CD4-positive, alpha-beta T cell treated with Interleukin-2 at 100 ng/mL for 4 hours (primary cell): ENCODE measurements at regions not wholly inside any gene's neighbourhood (a gene's known extent, or its start where the extent isn't known, plus 50 kb on each side); places are given as distances from the start of the nearest gene placed in this dataset.
A peak's percentile ranks its signal among the peaks of the same experiment; 100 is the strongest.
"Not testable (repeated sequence)": the region's sequence is repeated elsewhere in the genome, so short reads cannot be mapped to it uniquely, and the experiment has no call there.

Source experiments
- DNase-seq: peaks from one replicate; pipeline ENCODE4 v3.0.0-alpha.2; 2020; ENCODE audit warnings: low spot score

DNA sequence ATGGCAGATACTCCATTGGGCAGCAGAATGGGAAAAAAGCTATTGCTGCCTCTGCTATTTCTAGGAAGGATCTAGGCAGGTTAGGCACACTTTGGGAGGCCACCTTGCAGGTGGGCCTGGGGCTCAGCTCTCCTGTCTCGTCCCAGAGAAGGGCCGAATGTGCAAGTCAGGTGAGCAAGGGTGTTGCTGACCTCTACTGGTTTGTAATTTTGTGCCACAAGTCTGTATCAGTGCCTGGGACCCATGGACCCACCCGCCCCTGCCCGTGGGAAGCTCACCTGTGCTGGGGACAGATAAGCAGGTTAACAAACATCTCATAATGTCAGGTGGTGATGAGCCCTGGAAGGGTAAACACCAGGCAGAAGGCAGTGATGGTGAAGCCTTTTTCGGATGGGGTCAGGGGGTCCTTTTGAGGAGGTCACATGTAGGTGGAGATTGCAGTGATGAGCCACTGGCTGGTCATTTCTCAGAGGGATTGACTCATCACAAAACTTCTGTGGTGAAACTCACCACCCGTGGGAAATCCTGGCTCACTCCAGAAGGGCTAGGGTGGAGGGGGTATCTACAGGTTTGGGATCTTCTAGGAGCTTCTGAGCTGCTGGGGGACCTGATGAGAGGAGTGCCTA lies 161.3 kb downstream of the KLF13 start:
- peak; percentile 19 for DNase-seq

DNA sequence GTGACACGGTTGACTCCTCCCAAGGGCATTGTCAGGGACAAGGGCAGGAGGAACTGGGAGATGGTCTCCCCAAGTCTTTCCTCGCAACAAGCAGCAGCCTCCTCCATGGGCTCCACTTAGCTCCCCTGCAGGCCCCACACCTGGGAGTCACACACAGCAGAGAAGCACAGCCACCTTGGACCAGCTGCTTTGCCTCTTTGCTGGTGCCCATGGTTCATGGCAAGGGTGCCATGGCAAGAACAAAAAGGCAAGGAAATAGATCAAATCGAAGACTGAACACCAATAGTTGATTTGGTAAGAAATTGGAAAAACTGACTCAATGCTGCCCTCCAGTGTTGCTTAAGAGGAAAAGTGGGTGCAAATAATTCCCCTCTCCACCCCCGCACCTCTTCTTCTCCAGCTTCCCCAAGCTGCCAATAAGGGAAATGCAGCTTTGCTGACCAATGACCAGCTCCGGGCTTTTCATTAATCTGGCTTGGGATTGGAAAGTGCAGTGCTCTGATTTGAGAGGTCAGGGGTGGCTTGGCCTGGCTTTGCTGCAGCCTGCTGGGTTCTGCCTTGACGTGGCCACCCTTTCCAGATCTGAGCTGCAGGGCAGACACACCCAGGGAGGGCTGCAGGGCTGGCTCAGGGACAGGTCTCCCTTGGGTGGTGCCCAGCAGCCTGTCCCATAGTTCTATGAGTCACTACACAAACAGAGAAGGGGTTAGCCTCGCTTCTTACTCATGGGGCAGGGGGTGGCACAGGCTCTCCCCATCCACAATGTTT lies 162.0 kb downstream of the KLF13 start:
- peak; percentile 67 for DNase-seq

DNA sequence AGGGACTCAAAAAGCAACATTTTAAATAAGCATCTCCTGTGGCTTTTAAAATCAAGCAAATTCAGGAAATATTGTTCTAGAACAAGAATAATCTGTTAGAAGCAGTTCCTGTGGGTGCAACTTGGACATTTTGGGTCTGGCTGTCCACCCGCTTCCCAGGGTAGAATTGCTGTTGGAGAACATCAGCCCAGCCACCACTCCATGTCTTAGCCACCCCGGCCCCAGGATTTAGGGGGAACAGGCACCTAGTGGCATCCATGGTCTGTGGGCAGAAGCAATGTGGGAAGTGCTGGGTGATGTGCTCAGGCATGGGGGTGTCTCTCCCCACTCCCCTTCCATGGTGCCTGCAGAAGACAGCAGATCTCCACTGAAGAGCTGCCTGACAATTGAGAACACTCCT lies 162.6 kb downstream of the KLF13 start:
- DNase-seq, result no peak

DNA sequence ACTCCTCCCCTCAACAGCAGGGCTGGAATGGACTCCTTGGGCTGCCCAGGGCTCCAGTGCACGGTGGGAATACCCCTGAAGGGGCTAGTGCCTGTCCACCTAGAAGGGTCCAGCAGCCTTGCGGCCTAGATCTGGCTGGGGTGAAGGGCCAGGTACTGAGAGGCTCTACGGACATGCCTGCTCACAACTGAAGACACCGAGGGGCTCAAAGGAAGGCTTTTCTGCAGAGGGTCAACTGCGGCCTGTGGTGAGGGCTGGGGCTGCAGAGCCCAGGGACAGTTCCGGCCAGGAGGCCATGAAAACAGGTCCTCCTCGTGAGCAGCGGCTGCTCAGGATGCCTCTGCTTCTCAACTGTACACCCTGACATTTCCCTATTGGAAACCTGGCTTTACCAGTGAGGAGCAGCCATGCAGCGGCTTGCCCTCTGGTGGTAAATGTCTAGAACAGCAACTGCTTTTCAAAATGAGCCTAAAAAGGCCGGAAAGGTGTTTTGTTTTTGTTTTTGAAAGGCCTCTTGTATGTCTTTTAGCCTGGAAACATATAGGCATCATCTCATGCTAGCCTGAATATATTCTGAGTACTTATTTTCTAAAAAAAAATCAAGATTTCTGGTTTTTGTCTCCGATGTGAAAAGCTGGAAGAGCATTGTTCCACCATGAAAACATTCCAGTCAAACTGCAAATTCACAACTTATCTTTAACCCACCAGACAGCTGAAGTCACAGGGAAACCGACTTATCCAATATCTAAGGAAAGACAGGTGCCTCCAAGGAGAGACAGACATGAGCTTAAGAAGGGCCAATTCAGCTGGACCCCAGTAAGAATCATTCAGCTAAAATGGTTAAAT lies 163.4 kb downstream of the KLF13 start:
- peak; percentile 67 for DNase-seq

DNA sequence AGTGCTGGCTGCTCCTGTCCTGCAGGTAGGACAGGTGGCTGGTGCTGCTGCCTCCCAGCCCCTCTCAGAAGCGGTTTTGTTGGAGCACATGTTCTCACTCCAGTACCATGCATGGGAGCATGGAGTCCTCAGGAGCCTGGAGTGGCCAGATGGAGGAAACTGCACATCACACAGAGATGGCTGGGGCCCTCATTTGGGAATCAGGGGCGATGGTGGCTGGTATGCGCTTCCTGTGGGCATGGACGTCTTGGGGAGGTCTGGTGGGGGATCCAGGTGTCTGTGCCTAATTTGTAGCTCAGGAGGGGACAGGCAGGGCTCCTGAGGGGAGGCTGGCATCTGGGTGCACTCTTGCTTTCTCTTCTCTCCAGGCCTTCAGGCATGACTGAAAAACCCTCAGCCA lies 168.2 kb downstream of the KLF13 start:
- DNase-seq, result no peak

DNA sequence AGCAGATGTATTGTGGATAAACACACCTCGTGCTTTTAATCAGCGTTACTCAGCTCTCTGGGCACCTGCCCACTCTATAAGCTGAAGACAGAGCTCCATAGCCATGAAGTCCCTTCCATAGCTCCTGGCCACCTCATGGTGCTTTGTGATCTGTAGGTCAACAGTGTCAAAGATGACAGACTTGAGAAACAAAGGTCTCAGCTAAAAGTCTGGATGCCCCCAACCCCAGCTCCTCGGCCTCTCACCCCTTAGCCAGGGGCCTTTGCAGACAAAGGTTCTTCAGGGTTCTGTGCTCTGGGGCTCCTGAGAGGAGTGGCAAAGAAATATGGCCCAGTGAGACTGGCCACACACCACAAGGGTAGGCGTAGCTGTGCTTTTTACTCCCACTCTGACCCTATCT lies 168.6 kb downstream of the KLF13 start:
- DNase-seq, result no peak

DNA sequence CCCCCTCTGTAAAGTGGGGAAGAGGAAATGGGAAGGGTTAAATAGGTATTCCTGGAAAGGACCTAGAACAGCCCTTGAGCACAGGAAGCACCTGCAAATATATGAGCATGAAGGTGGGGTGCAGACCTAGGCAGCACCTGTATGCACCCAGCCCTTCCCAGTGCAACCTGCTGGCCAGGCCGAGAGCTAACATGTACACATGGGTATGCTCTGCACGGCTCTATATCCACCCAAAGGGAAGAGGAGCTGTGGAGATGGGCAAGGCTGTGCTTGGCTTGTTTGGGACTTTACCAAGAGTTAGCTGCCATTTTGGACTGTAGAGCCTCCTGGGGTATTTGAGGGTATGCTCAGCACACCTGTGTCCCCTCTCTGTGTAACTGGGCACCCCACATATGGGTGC lies 171.2 kb downstream of the KLF13 start:
- no peak for DNase-seq

DNA sequence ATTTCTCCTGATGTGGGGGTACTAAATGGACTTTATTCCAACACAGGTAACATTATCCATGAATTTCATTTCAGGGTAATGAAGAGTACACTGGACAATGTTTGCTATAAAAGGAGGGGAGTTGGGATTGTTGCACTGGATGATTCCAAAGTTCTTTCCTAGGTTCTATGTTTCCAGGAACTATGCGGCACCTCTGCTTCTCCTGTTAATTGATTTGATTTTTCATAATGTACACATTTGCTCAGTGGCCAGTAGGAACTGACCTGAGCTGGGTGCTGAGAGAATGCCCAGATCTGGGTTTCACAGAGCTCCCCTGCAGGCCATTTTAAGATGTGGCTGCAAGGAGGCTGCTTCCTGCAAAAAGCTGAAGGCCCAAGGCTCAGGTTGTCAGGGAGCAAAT lies 171.7 kb downstream of the KLF13 start:
- no peak for DNase-seq

DNA sequence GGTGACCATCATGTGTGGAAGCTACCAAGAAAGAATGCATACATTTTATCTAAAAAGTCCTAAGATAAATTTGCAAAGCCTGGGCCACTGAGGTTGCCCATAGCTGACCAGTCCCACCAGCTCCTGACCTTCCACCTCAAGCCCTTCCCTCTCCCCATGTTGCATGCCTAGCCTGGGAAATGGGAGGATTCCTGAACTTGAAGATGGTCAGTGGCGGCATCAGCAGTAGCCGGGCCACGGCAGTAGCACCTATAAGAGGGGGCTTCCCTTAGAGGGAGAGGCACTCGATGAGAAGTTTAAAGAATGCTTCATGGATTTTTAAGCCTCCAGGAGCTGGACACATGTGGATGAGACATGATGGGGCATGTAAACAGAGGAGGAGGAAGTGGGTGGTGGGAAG lies 172.1 kb downstream of the KLF13 start:
- no peak for DNase-seq

DNA sequence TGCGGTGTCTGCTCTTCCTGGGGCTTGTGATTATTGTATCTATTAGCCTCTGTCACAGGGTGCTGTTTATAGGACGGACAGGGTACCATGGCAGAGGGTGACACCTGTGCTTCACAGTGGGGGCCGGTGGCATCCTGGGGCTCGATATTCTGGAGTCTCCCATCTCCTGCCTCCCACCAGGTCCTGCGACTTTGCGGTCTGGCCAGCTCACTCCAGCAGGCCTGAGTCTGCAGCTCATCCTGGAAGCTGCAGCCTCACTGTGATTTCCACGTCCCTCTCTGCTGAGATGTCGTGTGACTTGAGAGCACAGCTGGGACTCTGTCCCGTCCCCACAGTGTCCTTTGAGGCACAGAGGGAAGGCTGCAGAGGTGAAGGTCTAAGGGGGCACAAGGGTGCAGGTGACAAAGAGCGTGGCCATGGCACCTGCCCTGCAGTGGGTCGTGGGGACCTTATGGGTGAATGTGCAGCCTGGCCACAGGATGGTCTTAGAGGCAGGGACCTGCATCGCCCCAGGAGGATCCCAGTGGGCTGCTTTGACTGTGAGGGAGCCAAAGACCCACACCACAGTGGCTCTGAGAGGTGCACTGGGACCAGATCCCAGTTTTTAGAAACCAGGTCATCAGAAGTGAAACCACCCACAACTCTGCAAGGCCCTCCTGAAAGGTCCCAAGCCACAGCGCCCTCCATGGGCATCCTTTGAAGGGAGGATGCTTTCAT lies 172.8 kb downstream of the KLF13 start:
- no peak for DNase-seq

DNA sequence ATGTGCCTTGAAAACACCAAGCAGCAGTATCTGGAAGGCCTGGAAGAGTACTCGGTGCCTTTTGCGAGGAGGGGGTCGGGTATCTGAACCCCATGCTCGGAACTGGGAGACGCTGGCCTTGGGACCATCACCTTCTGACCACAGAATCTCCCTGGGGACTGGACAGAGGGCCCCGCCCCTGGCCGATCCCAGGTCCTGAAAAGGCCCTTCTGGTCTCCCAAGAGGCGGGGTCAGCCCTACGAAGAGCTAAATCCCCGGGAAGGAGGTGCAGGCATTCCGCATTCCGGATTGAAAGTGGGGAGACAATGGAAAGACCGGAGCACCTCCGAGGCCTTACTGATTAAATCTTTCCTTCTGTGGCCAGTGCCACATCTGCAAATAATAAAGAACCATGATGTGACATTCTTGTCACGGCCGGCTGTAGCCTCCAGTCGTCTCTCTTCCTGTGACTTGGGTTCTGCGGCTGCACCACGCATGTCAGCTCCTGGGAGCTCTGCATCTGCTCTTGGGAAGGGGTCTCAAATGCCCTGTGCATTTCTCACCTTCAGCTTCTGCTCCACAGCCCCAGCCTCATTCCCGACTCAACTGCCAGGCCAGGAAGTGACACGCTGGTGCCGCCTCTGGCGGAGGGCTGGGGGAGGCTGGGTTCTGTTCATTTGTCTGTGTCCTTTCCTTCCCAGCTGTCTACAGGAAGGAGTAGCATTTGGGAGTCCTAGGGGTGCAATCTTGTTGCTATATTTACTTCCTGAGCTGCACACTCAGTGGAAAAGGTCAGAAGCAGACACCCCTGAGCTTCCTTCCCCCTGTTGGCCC lies 173.5 kb downstream of the KLF13 start:
- no peak for DNase-seq

DNA sequence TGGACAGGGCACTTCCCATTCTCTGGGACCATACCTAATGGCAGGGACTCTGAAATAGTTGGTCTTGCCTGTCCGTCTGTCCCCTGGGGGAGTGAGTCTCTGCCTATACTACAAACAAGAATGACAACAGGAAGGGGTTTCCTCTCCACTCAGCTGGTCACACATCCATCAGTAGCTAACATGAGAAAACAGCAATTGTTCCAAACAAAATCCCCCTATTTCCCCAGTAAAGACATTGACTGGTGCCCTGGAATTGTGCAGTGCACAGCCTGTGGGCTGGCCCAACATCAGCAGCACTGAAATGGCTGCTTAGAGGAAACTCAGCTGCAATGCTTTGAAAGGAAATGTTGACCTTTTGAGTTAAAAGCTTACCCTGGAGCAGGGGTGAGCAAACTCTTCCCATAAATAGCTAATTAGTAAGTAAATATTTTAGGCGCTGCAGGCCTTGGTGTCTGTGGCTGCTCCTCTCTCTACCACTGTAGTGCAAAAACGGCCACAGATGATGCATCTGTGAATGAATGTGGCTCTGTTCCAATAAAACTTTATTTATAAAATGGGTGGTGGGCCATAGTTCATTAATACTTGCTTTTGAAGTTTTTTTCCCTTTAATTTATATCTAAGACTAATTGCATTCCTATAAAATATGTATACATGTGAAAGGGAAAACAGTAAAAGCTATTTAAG lies 174.3 kb downstream of the KLF13 start:
- DNase-seq, result no peak

DNA sequence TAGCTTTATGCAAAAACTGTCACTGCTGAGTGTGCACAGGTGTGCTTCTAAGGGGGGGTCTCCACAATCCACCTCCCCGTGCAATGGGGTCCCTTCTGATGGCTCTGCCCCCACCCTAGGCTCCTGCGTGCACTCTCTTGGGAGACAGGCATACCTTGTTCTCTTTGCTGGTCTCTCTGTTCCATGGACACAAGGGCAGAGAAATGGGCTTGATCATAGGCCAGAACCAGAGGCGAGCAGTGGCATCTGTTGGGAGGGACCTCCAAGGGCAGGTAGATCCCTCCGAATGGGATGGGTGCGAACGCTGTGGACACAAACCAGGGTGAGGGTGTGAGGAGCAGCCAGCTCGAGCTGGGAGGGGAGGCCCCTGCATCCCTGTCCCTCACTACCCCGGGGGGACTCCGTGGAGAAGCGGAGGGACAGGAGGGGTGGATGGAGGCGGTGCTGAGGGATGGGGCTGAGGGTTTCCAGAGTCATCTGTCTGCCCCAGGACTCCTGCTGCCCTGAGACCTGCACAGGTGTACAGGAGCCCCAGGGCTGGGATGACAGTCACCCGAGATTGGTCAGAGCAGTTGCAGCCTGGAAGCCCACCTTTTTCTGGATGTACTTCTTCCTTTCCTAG lies 175.0 kb downstream of the KLF13 start:
- no peak for DNase-seq

DNA sequence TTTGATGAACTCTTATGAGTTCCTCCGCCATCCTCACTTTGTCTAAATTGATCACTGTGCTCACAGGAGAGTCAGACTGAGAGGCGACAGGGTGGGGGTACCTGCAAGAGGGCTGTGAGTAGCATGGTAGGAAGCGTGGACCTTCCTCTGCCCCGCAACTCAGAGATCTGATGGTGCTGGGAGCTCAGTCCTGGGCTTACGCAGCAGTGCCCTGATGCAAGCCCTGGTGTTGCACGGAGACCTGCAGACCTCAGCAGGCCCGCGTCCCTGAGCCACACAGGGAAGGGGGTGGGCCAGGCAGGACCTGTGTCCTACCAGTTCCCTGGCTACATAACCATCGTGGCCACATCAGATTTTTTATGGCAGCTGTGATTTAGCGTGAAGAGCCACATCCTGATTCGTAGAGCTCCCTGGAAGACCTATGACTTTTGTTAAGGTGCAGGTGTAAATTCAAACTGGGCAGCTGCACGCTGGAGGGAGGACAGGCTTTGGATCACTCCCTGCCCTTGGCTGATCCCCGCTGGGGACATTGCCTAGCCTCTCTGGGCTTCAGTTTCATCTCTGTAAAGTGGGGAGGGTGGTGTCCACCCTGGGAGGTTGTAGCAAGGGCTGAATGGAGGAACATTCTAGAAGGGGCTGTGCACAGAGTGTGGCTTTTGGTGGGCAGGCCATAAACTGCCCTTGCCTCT lies 176.1 kb downstream of the KLF13 start:
- no peak for DNase-seq

DNA sequence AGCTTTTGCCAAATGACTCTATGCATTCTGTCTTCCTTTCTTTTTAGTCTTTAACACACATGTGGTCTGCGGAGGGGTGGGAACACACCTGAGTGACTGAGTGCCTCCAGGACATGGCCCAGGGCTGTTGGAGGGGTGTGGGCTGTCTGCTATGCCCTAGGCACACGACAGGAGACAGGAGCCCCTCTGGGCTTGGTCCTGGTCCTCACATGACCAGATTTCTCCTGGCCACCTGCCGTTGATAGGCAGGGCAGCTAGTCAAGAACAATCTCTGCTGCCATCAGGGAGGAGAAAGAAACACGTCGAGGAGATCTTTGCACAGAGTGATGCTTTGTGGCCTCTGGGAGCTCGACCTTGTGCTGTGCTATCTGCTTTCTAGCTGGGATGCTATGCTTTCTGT lies 176.6 kb downstream of the KLF13 start:
- no peak for DNase-seq

DNA sequence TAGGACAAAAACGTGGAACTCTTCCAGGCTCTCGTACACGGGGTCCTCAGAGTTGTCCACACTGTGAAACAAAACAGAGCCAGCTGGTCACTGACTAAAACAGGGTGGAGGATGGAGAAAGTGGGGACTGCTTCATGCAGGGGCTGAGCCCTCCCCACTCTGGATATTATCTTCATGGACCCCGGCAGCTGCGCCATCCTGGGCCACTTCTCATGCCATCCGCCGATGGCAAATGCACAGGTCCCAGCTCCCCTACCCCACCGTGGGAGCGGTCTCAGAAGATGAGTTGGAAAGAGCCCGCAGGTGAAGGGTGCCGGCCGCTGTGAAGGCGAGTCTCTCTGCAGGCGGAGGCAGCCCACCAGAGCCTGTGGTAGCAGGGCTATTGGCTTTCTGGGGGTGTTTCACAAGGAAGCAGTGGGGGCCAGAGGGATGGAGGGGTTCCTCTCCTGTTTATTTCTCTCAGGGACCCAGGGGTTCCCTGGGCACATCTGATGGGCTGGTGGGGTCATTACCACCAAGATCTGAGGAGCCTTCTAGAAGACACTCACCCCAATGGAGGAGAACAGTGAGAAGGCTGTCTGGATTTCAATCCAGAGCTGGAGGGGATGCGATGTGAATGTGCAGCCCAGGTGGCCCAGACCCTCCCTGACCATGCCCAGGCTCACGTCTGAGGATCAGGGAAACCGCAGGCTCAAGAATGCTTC lies 177.3 kb downstream of the KLF13 start:
- DNase-seq, result no peak

DNA sequence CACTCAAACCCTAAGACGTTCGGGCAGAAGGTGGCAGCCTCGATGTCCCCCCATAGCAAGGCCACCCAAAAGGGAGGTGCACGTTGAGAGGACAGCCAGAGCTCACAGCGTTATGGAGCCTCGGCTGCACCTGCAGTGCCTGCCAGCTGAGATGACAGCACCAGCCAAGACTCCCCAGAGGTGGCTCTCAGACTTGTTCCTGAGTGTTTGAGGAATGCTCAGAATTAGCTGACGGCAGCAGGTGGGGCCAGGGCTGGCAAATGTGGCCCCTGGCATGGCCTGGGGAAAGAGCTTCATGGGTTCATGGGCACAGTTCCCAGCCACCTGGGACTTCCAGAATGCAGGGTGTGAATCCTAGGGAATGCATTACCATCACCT lies 177.8 kb downstream of the KLF13 start:
- no peak for DNase-seq

DNA sequence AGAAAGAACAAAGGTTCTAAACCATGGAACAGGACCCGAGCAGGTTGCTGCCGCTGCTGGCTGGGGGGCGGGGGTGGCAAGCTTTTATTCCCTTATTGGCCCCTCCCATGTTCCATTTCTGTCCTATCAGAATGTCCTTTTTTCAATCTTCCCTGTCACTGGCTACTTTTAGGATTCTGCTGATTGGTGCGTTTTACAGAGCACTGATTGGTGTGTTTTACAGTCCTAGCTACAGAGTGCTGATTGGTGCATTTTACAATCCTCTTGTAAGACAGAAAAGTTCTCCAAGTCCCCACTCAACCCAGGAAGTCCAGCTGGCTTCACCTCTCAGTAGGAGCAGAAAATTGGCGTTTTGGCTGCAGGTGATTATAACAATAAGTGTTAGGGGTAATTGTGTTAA lies 180.9 kb downstream of the KLF13 start:
- DNase-seq, result not testable (repeated sequence)

DNA sequence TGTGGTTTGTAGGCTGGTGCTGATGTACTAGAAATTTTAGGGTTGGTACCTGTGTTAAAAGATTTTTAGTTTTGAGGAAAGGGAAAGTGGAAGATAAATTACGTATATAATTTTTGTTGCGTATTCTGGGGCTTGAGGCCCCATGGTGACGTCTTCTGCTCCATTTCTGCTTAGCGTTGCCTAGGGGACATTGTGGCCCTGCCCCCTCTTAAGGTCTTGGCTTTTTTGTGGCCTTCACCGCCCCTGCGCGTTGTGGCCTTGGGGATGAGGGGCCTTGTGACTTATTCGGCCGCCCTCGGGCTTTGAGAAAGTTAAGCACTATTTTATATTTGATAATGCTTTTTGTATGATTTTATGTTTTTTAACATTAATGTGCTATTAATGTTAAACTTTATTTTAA lies 182.0 kb downstream of the KLF13 start:
- no peak for DNase-seq
